Fibroblast of villous mesenchyme (primary cell): ENCODE measurements at regions not wholly inside any gene's neighbourhood (a gene's known extent, or its start where the extent isn't known, plus 50 kb on each side); places are given as distances from the start of the nearest gene placed in this dataset.

Source experiments
- DNase-seq: peaks from one replicate; pipeline ENCODE4 v3.0.0-alpha.2; 2010; ENCODE audit warnings: low read depth
- H3K4me3 ChIP-seq: 2 replicates; pipeline ENCODE4 v1.5.1; 2011; ENCODE audit warnings: low read depth, mild to moderate bottlenecking, low read length
- TF ChIP-seq, protein P1 (sequence below): IDR thresholded peaks from 2 replicates; pipeline ENCODE4 v1.5.1; 2012; ENCODE audit warnings: low read depth, mild to moderate bottlenecking, low read length; ENCODE audit not compliant: insufficient read depth

GRCh38 chr10:21034241-21034640 is 137.1 kb upstream of the NEBL start:
- no peak overlapping the region for H3K4me3 ChIP-seq
- TF ChIP-seq, protein P1, sequence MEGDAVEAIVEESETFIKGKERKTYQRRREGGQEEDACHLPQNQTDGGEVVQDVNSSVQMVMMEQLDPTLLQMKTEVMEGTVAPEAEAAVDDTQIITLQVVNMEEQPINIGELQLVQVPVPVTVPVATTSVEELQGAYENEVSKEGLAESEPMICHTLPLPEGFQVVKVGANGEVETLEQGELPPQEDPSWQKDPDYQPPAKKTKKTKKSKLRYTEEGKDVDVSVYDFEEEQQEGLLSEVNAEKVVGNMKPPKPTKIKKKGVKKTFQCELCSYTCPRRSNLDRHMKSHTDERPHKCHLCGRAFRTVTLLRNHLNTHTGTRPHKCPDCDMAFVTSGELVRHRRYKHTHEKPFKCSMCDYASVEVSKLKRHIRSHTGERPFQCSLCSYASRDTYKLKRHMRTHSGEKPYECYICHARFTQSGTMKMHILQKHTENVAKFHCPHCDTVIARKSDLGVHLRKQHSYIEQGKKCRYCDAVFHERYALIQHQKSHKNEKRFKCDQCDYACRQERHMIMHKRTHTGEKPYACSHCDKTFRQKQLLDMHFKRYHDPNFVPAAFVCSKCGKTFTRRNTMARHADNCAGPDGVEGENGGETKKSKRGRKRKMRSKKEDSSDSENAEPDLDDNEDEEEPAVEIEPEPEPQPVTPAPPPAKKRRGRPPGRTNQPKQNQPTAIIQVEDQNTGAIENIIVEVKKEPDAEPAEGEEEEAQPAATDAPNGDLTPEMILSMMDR, result no peak
- no peak for DNase-seq

- DNase-seq, result no peak
- TF ChIP-seq, protein P1, result no peak
- no peak overlapping the region for H3K4me3 ChIP-seq
Observed at GRCh38 chr10:21032587-21033319, 135.6 kb upstream of the NEBL start.

- no peak overlapping the region for H3K4me3 ChIP-seq
- TF ChIP-seq, protein P1, result no peak
- DNase-seq, result no peak
Observed at GRCh38 chr10:21031232-21031795, 134.2 kb upstream of the NEBL start.

GRCh38 chr10:21030091-21030490 is 133.0 kb upstream of the NEBL start:
- TF ChIP-seq, protein P1, result no peak
- H3K4me3 ChIP-seq, result no peak overlapping the region
- peak; percentile 10 for DNase-seq

GRCh38 chr10:21022821-21023220 is 125.7 kb upstream of the NEBL start:
- H3K4me3 ChIP-seq, result no peak overlapping the region
- DNase-seq, result no peak
- TF ChIP-seq, protein P1, result no peak

DNA sequence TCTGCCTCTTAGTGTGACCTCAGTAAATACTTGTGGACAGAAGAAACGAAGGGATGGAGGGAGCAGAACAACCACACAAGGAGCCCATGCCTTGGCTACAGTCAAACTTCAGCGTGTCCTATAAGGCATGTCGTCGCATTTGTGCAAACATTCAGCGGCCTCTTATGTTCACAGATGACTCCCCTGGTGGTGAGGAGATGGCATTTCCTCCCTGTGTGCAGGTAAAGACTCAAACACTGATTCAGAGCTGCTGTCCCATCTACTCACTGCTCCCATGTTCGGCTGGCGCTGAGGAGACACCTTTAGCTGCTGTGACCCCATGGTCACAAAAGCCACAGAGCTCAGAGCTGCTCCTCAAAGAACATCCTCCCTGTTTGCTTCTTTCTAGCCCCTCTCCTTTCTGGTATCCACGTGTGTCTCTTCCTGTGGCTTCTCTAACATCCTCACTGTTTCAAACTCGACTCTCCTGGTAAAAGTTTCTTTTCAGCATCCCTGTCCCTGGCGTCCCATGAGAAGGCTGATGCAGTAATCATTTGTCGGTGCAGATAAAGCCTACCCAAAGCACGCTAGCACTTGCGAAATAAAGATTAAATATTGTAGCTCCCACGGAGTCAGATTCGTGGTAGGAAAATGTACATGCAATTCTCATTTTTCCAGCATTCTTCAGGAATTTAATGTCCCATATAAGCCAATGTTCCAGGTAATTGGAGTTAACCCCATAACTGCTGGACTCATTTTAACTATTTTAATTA is 124.9 kb upstream of the NEBL start:
- no peak overlapping the region for H3K4me3 ChIP-seq

More for the DNA sequence above, 124.9 kb upstream of the NEBL start:
- no peak for DNase-seq
- TF ChIP-seq, protein P1, result peak; percentile 14
